ENCODE measurements at regions not wholly inside any gene's neighbourhood (a gene's known extent, or its start where the extent isn't known, plus 50 kb on each side); places are given as distances from the start of the nearest gene placed in this dataset.
"Not testable (repeated sequence)": the region's sequence is repeated elsewhere in the genome, so short reads cannot be mapped to it uniquely, and the experiment has no call there.

GRCh38 chr17:16875662-16876061, 96.3 kb downstream of the TNFRSF13B start:
- Histone ChIP-seq H3K36me3 (replicated peaks in 1 of 2) (no peaks in the 10 kb centered on the region), H3K9me3 (replicated peaks in 1 of 3) (no peaks in the 10 kb centered on the region), H3K4me1 (replicated peaks in 1 of 2) (no peaks in the 10 kb centered on the region), H3K4me3 (no peak overlapping the region), H3K27me3 (peaks cover 7% of the 10 kb centered on the region), H3K27ac (no peak overlapping the region)
- intact Hi-C loops (cut with DNase I), result no loop called here
- no peak for TF ChIP-seq POLR2A (IDR thresholded peaks at IDR 0.05)
- TF ChIP-seq, protein P1, sequence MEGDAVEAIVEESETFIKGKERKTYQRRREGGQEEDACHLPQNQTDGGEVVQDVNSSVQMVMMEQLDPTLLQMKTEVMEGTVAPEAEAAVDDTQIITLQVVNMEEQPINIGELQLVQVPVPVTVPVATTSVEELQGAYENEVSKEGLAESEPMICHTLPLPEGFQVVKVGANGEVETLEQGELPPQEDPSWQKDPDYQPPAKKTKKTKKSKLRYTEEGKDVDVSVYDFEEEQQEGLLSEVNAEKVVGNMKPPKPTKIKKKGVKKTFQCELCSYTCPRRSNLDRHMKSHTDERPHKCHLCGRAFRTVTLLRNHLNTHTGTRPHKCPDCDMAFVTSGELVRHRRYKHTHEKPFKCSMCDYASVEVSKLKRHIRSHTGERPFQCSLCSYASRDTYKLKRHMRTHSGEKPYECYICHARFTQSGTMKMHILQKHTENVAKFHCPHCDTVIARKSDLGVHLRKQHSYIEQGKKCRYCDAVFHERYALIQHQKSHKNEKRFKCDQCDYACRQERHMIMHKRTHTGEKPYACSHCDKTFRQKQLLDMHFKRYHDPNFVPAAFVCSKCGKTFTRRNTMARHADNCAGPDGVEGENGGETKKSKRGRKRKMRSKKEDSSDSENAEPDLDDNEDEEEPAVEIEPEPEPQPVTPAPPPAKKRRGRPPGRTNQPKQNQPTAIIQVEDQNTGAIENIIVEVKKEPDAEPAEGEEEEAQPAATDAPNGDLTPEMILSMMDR (IDR thresholded peaks at IDR 0.05), result no peak
- peak in 1 of 7 donors; percentile 25 for DNase-seq

- H3K4me1 ChIP-seq (replicated peaks in 1 of 2); intact Hi-C loops (cut with DNase I); H3K27me3 ChIP-seq; H3K9me3 ChIP-seq (replicated peaks in 1 of 3); H3K27ac ChIP-seq; H3K36me3 ChIP-seq (replicated peaks in 1 of 2); H3K4me3 ChIP-seq; DNase-seq: not testable (repeated sequence)
- 44 to 87% (median 77%) methylated on average over 4 to 12 of the region's 12 CpGs for WGBS, 4 donors
Measured at GRCh38 chr17:16874216-16874615, 97.7 kb downstream of the TNFRSF13B start.

DNA sequence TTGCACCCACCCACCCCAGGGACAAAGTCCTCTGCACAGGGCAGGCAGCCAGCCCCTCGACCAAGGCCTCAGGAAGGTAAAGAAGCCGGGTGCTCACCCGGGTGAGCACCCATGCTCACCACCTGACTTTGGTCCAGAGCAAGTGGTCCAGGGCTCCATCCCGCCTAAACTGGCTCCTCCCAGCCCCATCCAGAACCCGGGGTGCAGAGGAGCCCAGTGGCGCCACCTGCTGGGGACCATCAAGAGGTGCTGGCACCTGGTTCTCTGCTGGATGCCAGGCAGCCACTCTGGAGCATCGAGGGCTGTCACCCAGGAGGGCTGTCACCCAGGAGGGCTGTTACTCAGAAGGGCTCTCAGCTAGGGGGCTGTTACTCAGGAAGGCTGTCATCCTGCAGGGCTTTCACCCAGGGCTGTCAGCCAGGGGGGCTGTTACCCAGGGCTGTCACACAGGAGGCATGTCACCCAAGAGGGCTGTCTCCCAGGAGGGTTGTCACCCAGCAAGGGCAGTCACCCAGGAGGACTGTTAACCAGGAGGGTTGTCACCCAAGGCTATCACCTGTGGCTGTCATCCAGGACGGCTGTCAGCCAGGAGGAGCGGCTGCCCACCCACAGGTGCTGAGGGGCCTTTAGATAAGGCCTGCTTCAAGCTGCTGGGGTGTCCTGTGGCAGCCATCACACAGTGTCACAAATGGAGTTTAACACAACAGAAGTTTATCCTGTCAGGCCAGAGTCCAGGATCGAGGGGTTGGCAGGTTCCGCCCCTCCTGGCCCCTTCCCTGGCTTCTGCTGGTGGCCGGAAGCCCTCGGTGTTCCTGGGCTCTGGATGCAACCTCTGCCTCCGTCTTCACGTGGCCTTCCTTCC, 98.5 kb downstream of the TNFRSF13B start:
- Histone ChIP-seq H3K9me3 (replicated peaks in 1 of 3) (no peaks in the 10 kb centered on the region), H3K4me1 (replicated peaks in 1 of 2) (no peaks in the 10 kb centered on the region), H3K27ac (no peak overlapping the region), H3K36me3 (replicated peaks in 1 of 2) (no peaks in the 10 kb centered on the region), H3K27me3 (no peaks in the 10 kb centered on the region), H3K4me3 (no peak overlapping the region)
- 10 to 62% (median 54%) methylated on average over 2 to 15 of the region's 15 CpGs for WGBS, 4 donors
- intact Hi-C loops (cut with DNase I), result no loop called here
- peak in 3 of 7 donors; percentile 4 to 51 (median 24) for DNase-seq
- TF ChIP-seq, protein P1 (IDR thresholded peaks at IDR 0.05), result peak in 4 of 6 experiments; percentile 14 to 40 (median 23)
- no peak for TF ChIP-seq POLR2A (IDR thresholded peaks at IDR 0.05)

DNA sequence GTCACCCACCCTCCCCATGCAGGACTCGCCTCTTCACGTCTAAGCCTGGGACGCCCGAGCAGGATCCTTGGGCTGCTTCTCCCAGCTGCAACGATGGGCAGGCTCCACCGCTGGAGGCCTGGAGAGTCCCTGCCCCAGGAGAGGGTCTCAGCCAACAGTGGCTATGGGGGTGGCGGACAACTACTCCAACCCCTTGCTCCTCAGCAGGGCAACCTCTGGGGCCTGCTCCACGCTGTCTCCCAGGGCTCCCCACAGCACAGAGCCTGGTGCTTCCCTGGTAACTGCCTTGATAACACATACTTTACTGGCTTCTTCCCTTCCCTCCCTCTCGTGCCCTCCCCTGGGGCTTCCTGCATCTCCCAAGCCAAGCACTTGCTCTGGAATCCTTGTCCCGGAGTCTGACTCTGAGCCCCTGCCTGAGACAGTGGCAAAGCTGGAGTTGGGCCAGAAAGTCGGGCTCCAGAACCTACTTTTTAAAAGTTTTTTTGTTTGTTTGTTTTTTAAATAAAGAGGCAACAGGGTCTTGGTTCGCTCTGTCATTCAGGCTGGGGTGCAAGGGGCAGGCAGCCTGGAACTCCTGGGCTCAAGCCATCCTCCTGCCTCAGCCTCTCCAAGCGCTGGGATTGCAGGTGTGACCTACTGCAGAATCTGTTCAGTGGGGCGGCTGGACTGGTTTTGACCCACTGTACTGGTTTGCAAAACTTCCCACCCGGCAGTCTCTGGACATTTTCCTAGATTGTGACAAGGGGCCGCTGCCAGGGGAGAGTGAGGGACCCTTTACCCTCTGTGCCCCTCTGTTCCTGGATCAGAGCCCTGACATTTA, 99.4 kb downstream of the TNFRSF13B start:
- Histone ChIP-seq H3K4me1 (replicated peaks in 1 of 2) (no peaks in the 10 kb centered on the region), H3K27ac (no peak overlapping the region), H3K9me3 (replicated peaks in 1 of 3) (no peaks in the 10 kb centered on the region), H3K36me3 (replicated peaks in 1 of 2) (no peaks in the 10 kb centered on the region), H3K27me3 (no peaks in the 10 kb centered on the region), H3K4me3 (no peak overlapping the region)
- TF ChIP-seq, protein P1 (IDR thresholded peaks at IDR 0.05), result no peak
- TF ChIP-seq POLR2A (IDR thresholded peaks at IDR 0.05), result no peak
- intact Hi-C loops (cut with DNase I), result no loop called here
- WGBS, 4 donors, result 58 to 75% (median 71%) methylated on average over 12 to 16 of the region's 16 CpGs
- peak in 1 of 7 donors; percentile 27 for DNase-seq

DNA sequence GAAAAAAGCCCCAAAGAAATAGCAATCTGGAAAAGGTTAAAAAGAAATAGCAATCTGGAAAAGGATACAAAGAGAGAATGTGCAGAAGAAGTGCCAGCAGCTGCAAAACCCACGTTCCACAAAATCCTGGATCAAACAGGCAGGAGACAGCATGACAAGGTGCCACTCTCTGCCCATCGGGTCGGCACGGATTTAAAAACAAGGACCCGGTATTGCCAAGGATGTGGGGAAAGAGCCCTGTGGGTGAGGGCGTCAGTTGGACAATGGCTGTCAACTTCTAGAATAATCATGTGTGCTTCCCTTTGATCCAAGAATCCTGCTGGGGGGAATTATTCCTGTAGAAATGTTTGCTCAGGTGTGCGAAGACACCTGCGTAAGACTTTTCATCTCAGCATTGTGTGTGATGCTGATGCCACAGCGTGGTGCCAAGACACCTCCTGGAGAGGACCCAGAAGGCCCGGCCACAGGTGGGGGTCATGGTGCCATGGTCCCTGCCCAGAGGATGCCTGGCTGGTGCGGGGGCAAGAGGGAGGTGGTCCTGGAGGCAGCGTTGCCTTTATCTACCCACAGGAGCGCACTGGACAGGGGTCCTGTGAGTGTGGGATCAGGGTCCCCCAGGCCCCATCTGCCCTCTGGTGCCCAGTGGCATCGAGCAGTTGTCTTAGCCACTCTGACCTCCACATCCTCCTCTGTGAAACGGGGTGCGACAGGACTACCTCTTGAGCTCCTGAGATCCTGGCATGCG, 100.3 kb downstream of the TNFRSF13B start:
- H3K36me3 ChIP-seq (replicated peaks in 1 of 2); intact Hi-C loops (cut with DNase I); H3K4me1 ChIP-seq (replicated peaks in 1 of 2); H3K9me3 ChIP-seq (replicated peaks in 1 of 3); H3K4me3 ChIP-seq; H3K27me3 ChIP-seq; H3K27ac ChIP-seq: not testable (repeated sequence)
- WGBS, 4 donors, result 75 to 90% (median 86%) methylated on average over 8 to 17 of the region's 17 CpGs
- DNase-seq, result peak in 1 of 7 donors; percentile 5
